GM12878 (cell line): ENCODE measurements at regions not wholly inside any gene's neighbourhood (a gene's known extent, or its start where the extent isn't known, plus 50 kb on each side); places are given as distances from the start of the nearest gene placed in this dataset.

Experiments used
- ATAC-seq: fragments of 200-7000 bp; cut with Tn5 transposase; 3 replicates; pipeline ENCODE4 v1.9.1; 2020; ENCODE audit warnings: mild to moderate bottlenecking, moderate library complexity
- BruUV-seq: library from RNA; stranded (reverse); fragments of 400-500 nt; replicated peaks from 2 replicates; lab custom pipeline; 2021; lab: Mats Ljungman, UMichigan
- CTCF ChIA-PET: fragments of 300-600 bp; sonication (Branson Sonifier 250); formaldehyde crosslinking; extraction: SDS; loops from one replicate; lab custom pipeline; 2021; ENCODE audit warnings: inconsistent platforms; lab: Yijun Ruan, JAX
- POLR2A ChIA-PET: fragments of 350-600 bp; formaldehyde crosslinking; extraction: SDS; loops from one replicate; lab custom pipeline; 2021; ENCODE audit warnings: inconsistent platforms; lab: Charles Lee
- RAD21 ChIA-PET: fragments of 300-600 bp; sonication (Branson Sonifier 250); formaldehyde crosslinking; loops from one replicate; lab custom pipeline; 2023; ENCODE audit warnings: antibody characterized with exemption; ENCODE audit not compliant: unreplicated experiment; lab: Charles Lee
- SMC1A ChIA-PET: fragments of 300-600 bp; sonication (Branson Sonifier 250); formaldehyde crosslinking; loops from one replicate; lab custom pipeline; 2023; ENCODE audit not compliant: unreplicated experiment, uncharacterized antibody; lab: Charles Lee
- DNase-seq: peaks from one replicate; pipeline ENCODE4 v3.0.0-alpha.2; 2011; ENCODE audit warnings: low read depth, low spot score
- FAIRE-seq: peaks from 3 replicates; lab custom pipeline; 2011; peaks lifted over from hg19 to GRCh38; lab: Jason Lieb, UNC
- H2AFZ ChIP-seq: 2 replicates; pipeline ENCODE4 v1.6.0; 2011; ENCODE audit warnings: low read depth, low read length, control low read depth; ENCODE audit not compliant: control insufficient read depth
- H3K27ac ChIP-seq: 2 replicates; pipeline ENCODE4 v1.5.1; 2011; ENCODE audit warnings: control low read depth; ENCODE audit not compliant: control insufficient read depth, insufficient read depth
- H3K27me3 ChIP-seq, 2 experiments: replicated peaks in 1 of 2; 2 replicates each; pipeline versions ENCODE4 v1.6.0 to v1.6.1; 2011; ENCODE audit warnings: low read length in 1 of 2; ENCODE audit not compliant: control insufficient read depth in 2 of 2, insufficient read depth in 2 of 2
- H3K36me3 ChIP-seq, 2 experiments: 2 replicates each; pipeline ENCODE4 v1.5.1; 2011; ENCODE audit warnings: low read length in 1 of 2; ENCODE audit not compliant: control insufficient read depth in 2 of 2, insufficient read depth in 2 of 2
- H3K4me1 ChIP-seq: 2 replicates; pipeline ENCODE4 v1.6.1; 2011; ENCODE audit warnings: mild to moderate bottlenecking, low read length, moderate library complexity, mixed read lengths; ENCODE audit not compliant: control insufficient read depth, insufficient read depth
- H3K4me2 ChIP-seq: 2 replicates; pipeline ENCODE4 v1.6.0; 2011; ENCODE audit warnings: control low read depth; ENCODE audit not compliant: control insufficient read depth, insufficient read depth
- H3K4me3 ChIP-seq: fragments of 200-600 bp; sonication (generic); 2 replicates; pipeline ENCODE4 v1.5.1; 2016
- H3K79me2 ChIP-seq: 2 replicates; pipeline ENCODE4 v1.6.0; 2011; ENCODE audit warnings: low read length; ENCODE audit not compliant: control insufficient read depth, insufficient read depth
- H3K9ac ChIP-seq: 2 replicates; pipeline ENCODE4 v1.8.0; 2011; ENCODE audit warnings: low read length, control low read depth, mixed read lengths; ENCODE audit not compliant: control insufficient read depth, insufficient read depth
- H3K9me3 ChIP-seq: replicated peaks from 3 replicates; pipeline ENCODE4 v1.5.1; 2011; ENCODE audit warnings: mild to moderate bottlenecking, low read length; ENCODE audit not compliant: control insufficient read depth, insufficient read depth
- H4K20me1 ChIP-seq: 2 replicates; pipeline ENCODE4 v1.6.0; 2011; ENCODE audit not compliant: control insufficient read depth, insufficient read depth
- BCL11A ChIP-seq: IDR thresholded peaks from 2 replicates; pipeline ENCODE4 v1.6.1; 2011; ENCODE audit warnings: low read depth, low read length
- BCL3 ChIP-seq: IDR thresholded peaks from 2 replicates; pipeline ENCODE4 v1.6.1; 2011; ENCODE audit warnings: borderline replicate concordance, low read depth, mild to moderate bottlenecking, moderate library complexity, low read length; ENCODE audit not compliant: insufficient read depth, poor library complexity, severe bottlenecking
- BCLAF1 ChIP-seq: fragments of 450-650 bp; IDR thresholded peaks from 2 replicates; pipeline ENCODE4 v1.6.1; 2017; ENCODE audit warnings: antibody characterized with exemption, mild to moderate bottlenecking, moderate library complexity
- CEBPZ ChIP-seq: fragments of 150-350 bp; IDR thresholded peaks from 2 replicates; pipeline ENCODE4 v1.6.1; 2016; ENCODE audit warnings: low read depth, low read length
- E2F4 ChIP-seq: IDR thresholded peaks from 2 replicates; pipeline ENCODE4 v1.6.1; 2012; ENCODE audit warnings: low read depth, low read length, improper control_type of control experiment
- ESRRA ChIP-seq: IDR thresholded peaks from 2 replicates; pipeline ENCODE4 v1.6.1; 2012; ENCODE audit warnings: mild to moderate bottlenecking, low read length, improper control_type of control experiment
- NRF1 ChIP-seq: conservative IDR thresholded peaks from 2 replicates; pipeline ENCODE4 v1.6.1; 2011; ENCODE audit warnings: mild to moderate bottlenecking, low read depth, low read length, improper control_type of control experiment
- PKNOX1 ChIP-seq: fragments of 450-650 bp; IDR thresholded peaks from 2 replicates; pipeline ENCODE4 v1.6.1; 2016; ENCODE audit warnings: mild to moderate bottlenecking
- POLR2AphosphoS5 ChIP-seq: IDR thresholded peaks from 2 replicates; pipeline ENCODE4 v1.6.1; 2011; ENCODE audit warnings: mild to moderate bottlenecking, low read length, inconsistent platforms
- USF2 ChIP-seq: IDR thresholded peaks from 2 replicates; pipeline ENCODE4 v1.6.1; 2011; ENCODE audit warnings: low read depth, low read length, improper control_type of control experiment, borderline replicate concordance
- ZBTB33 ChIP-seq: fragments of 450-650 bp; IDR thresholded peaks from 2 replicates; pipeline ENCODE4 v1.6.1; 2017; ENCODE audit warnings: mild to moderate bottlenecking
- WGBS: methylation state at CpG from one replicate; pipeline ENCODE4 v1.1.6; 2016; ENCODE audit warnings: low lambda C conversion rate; ENCODE audit not compliant: insufficient replicate concordance, insufficient coverage; ENCODE audit errors: missing lambda C conversion rate; 5-methylcytosine and 5-hydroxymethylcytosine counted together
- in situ Hi-C: fragments of 300-500 bp; cut with MboI; formaldehyde crosslinking; loops from 9 replicates; pipeline ENCODE4 v1.14.3; 2018; ENCODE audit warnings: mixed read lengths
- intact Hi-C: fragments of 100-400 bp; cut with micrococcal nuclease; formaldehyde crosslinking; loops from one replicate; pipeline ENCODE4 v1.14.2; 2022; ENCODE audit not compliant: unreplicated experiment

- ChIA-PET SMC1A (no interaction called here), CTCF (interaction anchor here (0.7 to 1.0 kb wide), 2 partner anchors 12 to 92 kb away, joined by 3 to 4 read pairs; no protein-coding TSS in a partner anchor), POLR2A (no interaction called here), RAD21 (no interaction called here)
- no peak overlapping the region for H2AFZ ChIP-seq
- H3K27me3 ChIP-seq: no peaks in the 10 kb centered on the region; a peak in 1 of 4 replicates
- ATAC-seq: no peak
- in situ Hi-C loops (no loop called here), intact Hi-C loops (no loop called here)
- H3K79me2 ChIP-seq: no peaks in the 10 kb centered on the region
- H3K9ac ChIP-seq: no peak overlapping the region
- no peak overlapping the region for H3K27ac ChIP-seq
- no peaks in the 10 kb centered on the region for H4K20me1 ChIP-seq
- no TSS peak for BruUV-seq
- DNase-seq: no peak
- FAIRE-seq: no peak
- 43% methylated on average over 2 of the region's 2 CpGs for WGBS
- no peaks in the 10 kb centered on the region for H3K36me3 ChIP-seq
- no peaks in the 10 kb centered on the region; the same call in 2 of the 3 replicates for H3K9me3 ChIP-seq
- H3K4me1 ChIP-seq: no peaks in the 10 kb centered on the region
- H3K4me3 ChIP-seq: no peak overlapping the region
- H3K4me2 ChIP-seq: no peak overlapping the region
- TF ChIP-seq BCLAF1 (no peak), E2F4 (no peak), CEBPZ (no peak), BCL11A (no peak), POLR2AphosphoS5 (no peak), NRF1 (no peak), BCL3 (no peak), ESRRA (no peak), USF2 (no peak), ZBTB33 (no peak), PKNOX1 (no peak)
Measured at GRCh38 chr5:72703876-72704275, 112.6 kb upstream of the TNPO1 start.
